Upper lobe of left lung (tissue), 6 donors: ENCODE measurements at regions not wholly inside any gene's neighbourhood (a gene's known extent, or its start where the extent isn't known, plus 50 kb on each side); places are given as distances from the start of the nearest gene placed in this dataset.

Source experiments
- ATAC-seq, 2 donors: fragments of 200-7000 bp; cut with Tn5 transposase; one replicate each; pipeline ENCODE4 v1.9.1; 2022; ENCODE audit warnings: mild to moderate bottlenecking in 2 of 2, moderate library complexity in 2 of 2; ENCODE audit not compliant: low FRiP score in 2 of 2
- DNase-seq, 2 donors: peaks; one replicate each; pipeline ENCODE4 v3.0.0-alpha.2; 2019 to 2020
- H3K27ac ChIP-seq, 4 donors: fragments of 200-600 bp; sonication (generic); one replicate each; pipeline ENCODE4 v1.5.1; 2016 to 2019
- H3K27me3 ChIP-seq, 4 donors: fragments of 200-600 bp; sonication (generic); one replicate each; pipeline ENCODE4 v1.5.1; 2017 to 2019
- H3K36me3 ChIP-seq, 4 donors: fragments of 200-600 bp; sonication (generic); one replicate each; pipeline ENCODE4 v1.5.1; 2016 to 2019
- H3K4me1 ChIP-seq, 4 donors: fragments of 200-600 bp; sonication (generic); one replicate each; pipeline ENCODE4 v1.5.1; 2018 to 2019
- H3K4me3 ChIP-seq, 4 donors: fragments of 200-600 bp; sonication (generic); one replicate each; pipeline ENCODE4 v1.5.1; 2017 to 2019; ENCODE audit warnings: mild to moderate bottlenecking in 2 of 4, moderate library complexity in 1 of 4
- H3K9me3 ChIP-seq, 4 donors: fragments of 200-600 bp; sonication (generic); one replicate each; pipeline ENCODE4 v1.5.1; 2018 to 2019
- EP300 ChIP-seq, 4 donors: sonication (generic); formaldehyde crosslinking; IDR thresholded peaks; one replicate each; pipeline ENCODE4 v1.5.1; 2017; ENCODE audit warnings: antibody characterized with exemption in 4 of 4, control low read depth in 2 of 4
- POLR2A ChIP-seq, 4 donors: fragments of 450-650 bp; IDR thresholded peaks; one replicate each; pipeline ENCODE4 v1.5.1; 2016 to 2017; ENCODE audit warnings: antibody characterized with exemption in 4 of 4, mild to moderate bottlenecking in 2 of 4
- POLR2AphosphoS5 ChIP-seq, 2 donors: sonication (generic); formaldehyde crosslinking; IDR thresholded peaks; one replicate each; pipeline ENCODE4 v1.5.1; 2017; ENCODE audit warnings: antibody characterized with exemption in 2 of 2
- WGBS, 2 donors: methylation state at CpG; one replicate each; pipeline ENCODE4 v1.1.5; 2017 to 2018; 5-methylcytosine and 5-hydroxymethylcytosine counted together
- TF ChIP-seq, protein P1 (sequence below), 6 experiments: fragments of 450-650 bp in 4 of 6; fragments of 200-600 bp in 2 of 6; sonication (generic) in 2 of 6; IDR thresholded peaks; one replicate each; pipeline ENCODE4 v1.5.1; 2016 to 2019; ENCODE audit warnings: antibody characterized with exemption in 6 of 6
- donor health status: DM: no; HTN: no; CAD: no; lungs with moderate emphysema.
- donor health status: DM: no; HTN: yes; CAD: no; lungs with severe emphysema.

DNA sequence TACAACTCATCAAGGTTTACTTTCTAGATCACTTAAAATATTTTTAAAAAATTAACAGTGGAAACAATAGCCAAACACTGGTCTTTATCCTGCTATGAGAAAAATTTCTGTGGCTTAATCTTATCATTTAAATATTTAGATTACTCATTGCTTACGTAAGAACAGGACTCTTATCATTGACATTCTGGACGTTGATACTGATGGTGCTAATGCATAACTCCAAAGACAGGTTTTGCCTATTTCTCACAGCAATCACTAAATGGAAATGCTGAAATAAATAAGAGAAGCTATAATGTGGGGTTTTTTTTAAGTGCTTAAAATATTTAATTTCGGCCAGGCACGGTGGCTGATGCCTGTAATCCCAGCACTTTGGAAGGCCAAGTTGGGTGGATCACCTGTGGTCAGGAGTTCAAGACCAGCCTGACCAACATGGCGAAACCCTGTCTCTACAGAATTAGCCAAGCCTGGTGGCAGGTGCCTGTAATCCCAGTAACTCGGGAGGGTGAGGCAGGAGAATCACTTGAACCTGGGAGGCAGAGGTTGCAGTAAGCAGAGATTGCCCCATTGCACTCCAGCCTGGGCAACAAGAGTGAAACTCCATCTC is 195.0 kb downstream of the HGF start:
- H3K9me3 ChIP-seq, result no peaks in the 10 kb centered on the region
- no peaks in the 10 kb centered on the region for H3K36me3 ChIP-seq
- H3K4me1 ChIP-seq, result no peaks in the 10 kb centered on the region
- H3K27me3 ChIP-seq, result no peaks in the 10 kb centered on the region
- ATAC-seq (no peak), DNase-seq (no peak)
- TF ChIP-seq POLR2A (IDR thresholded peaks at IDR 0.05) (no peak), EP300 (IDR thresholded peaks at IDR 0.05) (no peak), POLR2AphosphoS5 (IDR thresholded peaks at IDR 0.05) (no peak)
- TF ChIP-seq, protein P1, sequence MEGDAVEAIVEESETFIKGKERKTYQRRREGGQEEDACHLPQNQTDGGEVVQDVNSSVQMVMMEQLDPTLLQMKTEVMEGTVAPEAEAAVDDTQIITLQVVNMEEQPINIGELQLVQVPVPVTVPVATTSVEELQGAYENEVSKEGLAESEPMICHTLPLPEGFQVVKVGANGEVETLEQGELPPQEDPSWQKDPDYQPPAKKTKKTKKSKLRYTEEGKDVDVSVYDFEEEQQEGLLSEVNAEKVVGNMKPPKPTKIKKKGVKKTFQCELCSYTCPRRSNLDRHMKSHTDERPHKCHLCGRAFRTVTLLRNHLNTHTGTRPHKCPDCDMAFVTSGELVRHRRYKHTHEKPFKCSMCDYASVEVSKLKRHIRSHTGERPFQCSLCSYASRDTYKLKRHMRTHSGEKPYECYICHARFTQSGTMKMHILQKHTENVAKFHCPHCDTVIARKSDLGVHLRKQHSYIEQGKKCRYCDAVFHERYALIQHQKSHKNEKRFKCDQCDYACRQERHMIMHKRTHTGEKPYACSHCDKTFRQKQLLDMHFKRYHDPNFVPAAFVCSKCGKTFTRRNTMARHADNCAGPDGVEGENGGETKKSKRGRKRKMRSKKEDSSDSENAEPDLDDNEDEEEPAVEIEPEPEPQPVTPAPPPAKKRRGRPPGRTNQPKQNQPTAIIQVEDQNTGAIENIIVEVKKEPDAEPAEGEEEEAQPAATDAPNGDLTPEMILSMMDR (IDR thresholded peaks at IDR 0.05), result no peak
- H3K4me3 ChIP-seq, result no peak overlapping the region
- H3K27ac ChIP-seq, result no peak overlapping the region
- 78 to 80% methylated on average over 6 of the region's 6 CpGs for WGBS, 2 donors

DNA sequence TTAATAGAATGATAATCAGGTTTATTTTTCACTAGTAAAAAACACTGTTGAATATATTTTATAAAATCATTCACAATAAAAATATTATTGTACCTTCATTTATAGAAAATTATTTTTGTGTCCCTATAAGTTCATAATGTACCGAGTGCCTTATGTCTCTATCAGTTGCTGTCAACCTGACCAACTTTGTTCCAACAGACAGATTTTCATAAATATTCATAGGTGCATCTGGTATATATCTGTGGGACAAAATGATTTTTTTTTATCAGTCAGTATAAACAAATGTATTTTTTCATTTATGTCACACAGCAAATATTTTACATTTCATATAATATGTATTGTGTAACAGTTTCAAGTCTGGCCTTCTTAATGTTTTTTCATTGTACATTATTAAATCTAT is 195.9 kb downstream of the HGF start:
- Histone ChIP-seq H3K9me3 (no peaks in the 10 kb centered on the region), H3K27ac (no peak overlapping the region), H3K4me3 (no peak overlapping the region), H3K27me3 (no peaks in the 10 kb centered on the region), H3K36me3 (no peaks in the 10 kb centered on the region), H3K4me1 (no peaks in the 10 kb centered on the region)
- no peak for DNase-seq
- 88 to 93% methylated on average over 1 of the region's 1 CpG for WGBS, 2 donors
- TF ChIP-seq POLR2A (IDR thresholded peaks at IDR 0.05) (no peak), POLR2AphosphoS5 (IDR thresholded peaks at IDR 0.05) (no peak), EP300 (IDR thresholded peaks at IDR 0.05) (no peak)
- TF ChIP-seq, protein P1 (IDR thresholded peaks at IDR 0.05), result no peak
- no peak for ATAC-seq

DNA sequence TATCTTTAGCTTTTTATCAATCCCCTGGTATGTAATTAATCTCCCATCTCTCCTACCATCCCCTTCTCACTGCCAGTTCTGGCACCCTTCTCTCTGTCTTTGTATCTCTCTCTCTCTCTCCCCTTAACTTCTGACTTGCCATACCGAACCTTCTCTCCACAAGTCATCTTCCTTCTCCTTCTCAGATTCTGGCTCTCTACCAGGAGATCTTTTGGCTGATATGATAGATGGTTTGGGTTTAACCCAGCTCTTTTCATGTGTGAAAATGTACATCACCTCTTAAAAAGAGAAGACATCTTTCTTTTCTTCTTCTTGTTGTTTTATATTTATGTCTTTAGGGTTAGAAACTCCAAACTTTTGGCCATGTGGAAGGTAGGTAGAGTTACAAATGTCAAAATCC is 196.7 kb downstream of the HGF start:
- H3K27ac ChIP-seq, result no peak overlapping the region
- TF ChIP-seq POLR2AphosphoS5 (IDR thresholded peaks at IDR 0.05), result no peak
- no peak for TF ChIP-seq EP300 (IDR thresholded peaks at IDR 0.05)
- TF ChIP-seq, protein P1 (IDR thresholded peaks at IDR 0.05), result no peak
- TF ChIP-seq POLR2A (IDR thresholded peaks at IDR 0.05), result no peak
- ATAC-seq, result no peak
- no peaks in the 10 kb centered on the region for H3K4me1 ChIP-seq
- H3K9me3 ChIP-seq, result no peaks in the 10 kb centered on the region
- H3K4me3 ChIP-seq, result no peak overlapping the region
- no peaks in the 10 kb centered on the region for H3K36me3 ChIP-seq
- 33 to 61% methylated on average over 1 of the region's 1 CpG for WGBS, 2 donors
- DNase-seq, result no peak
- H3K27me3 ChIP-seq, result no peaks in the 10 kb centered on the region

DNA sequence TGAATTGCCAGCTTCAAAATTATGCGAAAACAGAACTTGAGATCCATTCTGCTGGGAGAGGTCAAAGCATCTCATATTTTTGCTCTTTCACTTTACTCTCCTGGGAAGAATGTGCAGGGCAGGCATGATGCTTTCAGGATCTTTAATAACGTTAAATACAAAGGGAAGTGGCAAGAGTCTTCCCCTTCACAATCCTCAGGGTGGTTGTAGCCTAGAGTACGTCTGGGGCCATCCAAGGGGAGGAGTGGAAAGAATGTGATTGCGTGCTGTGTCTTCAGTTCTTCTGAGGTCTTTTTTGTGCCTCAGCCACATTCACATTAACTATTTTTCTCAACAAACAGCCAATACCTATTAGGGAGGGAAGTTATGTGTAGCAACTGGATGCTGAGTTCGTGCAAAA is 207.3 kb downstream of the HGF start:
- no peaks in the 10 kb centered on the region for H3K27me3 ChIP-seq
- 67 to 72% methylated on average over 5 of the region's 5 CpGs for WGBS, 2 donors
- TF ChIP-seq POLR2AphosphoS5 (IDR thresholded peaks at IDR 0.05), result no peak
- TF ChIP-seq, protein P1 (IDR thresholded peaks at IDR 0.05), result no peak
- H3K36me3 ChIP-seq, result no peaks in the 10 kb centered on the region
- no peaks in the 10 kb centered on the region for H3K9me3 ChIP-seq
- no peak overlapping the region for H3K4me3 ChIP-seq
- no peak for DNase-seq
- ATAC-seq, result no peak
- H3K27ac ChIP-seq, result no peak overlapping the region
- H3K4me1 ChIP-seq, result no peaks in the 10 kb centered on the region

DNA sequence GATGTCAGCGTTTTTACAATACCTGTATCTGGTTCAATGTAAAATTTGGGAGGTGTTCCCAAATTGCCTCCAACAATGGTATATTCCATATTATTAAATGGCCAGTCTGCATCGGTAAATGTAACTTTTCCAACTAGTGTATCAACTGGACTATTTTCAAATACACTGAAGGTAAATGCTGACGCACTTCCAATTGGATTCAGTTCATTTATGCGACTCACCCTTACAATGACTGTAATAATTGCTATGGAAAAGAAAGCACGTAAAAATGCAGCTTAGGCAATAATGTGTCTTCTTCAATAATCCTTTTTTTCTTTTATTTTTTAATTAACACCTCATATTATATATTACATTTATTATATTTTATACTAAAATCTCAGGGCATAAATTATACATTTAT is 209.1 kb downstream of the HGF start:
- Histone ChIP-seq H3K9me3 (no peaks in the 10 kb centered on the region), H3K4me1 (no peaks in the 10 kb centered on the region), H3K27me3 (no peaks in the 10 kb centered on the region), H3K4me3 (no peak overlapping the region), H3K27ac (no peak overlapping the region), H3K36me3 (no peaks in the 10 kb centered on the region)
- WGBS, 2 donors, result 88 to 89% methylated on average over 5 of the region's 5 CpGs
- DNase-seq (no peak), ATAC-seq (no peak)
- TF ChIP-seq, protein P1 (IDR thresholded peaks at IDR 0.05), result no peak
- TF ChIP-seq POLR2A (IDR thresholded peaks at IDR 0.05) (no peak), POLR2AphosphoS5 (IDR thresholded peaks at IDR 0.05) (no peak), EP300 (IDR thresholded peaks at IDR 0.05) (no peak)
